H9 (cell line): ENCODE measurements at regions not wholly inside any gene's neighbourhood (a gene's known extent, or its start where the extent isn't known, plus 50 kb on each side); places are given as distances from the start of the nearest gene placed in this dataset.

Source experiments
- DNase-seq: peaks from one replicate; pipeline ENCODE4 v3.0.0-alpha.2; 2017
- H2AFZ ChIP-seq: one replicate; pipeline ENCODE4 v1.6.1; 2013; ENCODE audit warnings: mild to moderate bottlenecking, low read length, control low read depth, moderate library complexity
- H2AK5ac ChIP-seq: 2 replicates; pipeline ENCODE4 v1.6.1; 2013; ENCODE audit warnings: low read length, control low read depth, mixed read lengths; ENCODE audit not compliant: insufficient read length
- H2BK120ac ChIP-seq: one replicate; pipeline ENCODE4 v1.6.1; 2013; ENCODE audit warnings: low read depth, mild to moderate bottlenecking, low read length, control low read depth, inconsistent platforms; ENCODE audit not compliant: poor library complexity, severe bottlenecking
- H2BK12ac ChIP-seq: 2 replicates; pipeline ENCODE4 v1.6.1; 2013; ENCODE audit warnings: low read length, control low read depth, mixed read lengths, low read depth; ENCODE audit not compliant: insufficient read length
- H2BK15ac ChIP-seq: 2 replicates; pipeline ENCODE4 v1.6.1; 2013; ENCODE audit warnings: low read depth, low read length, control low read depth
- H2BK20ac ChIP-seq: one replicate; pipeline ENCODE4 v1.6.1; 2013; ENCODE audit warnings: low read depth, mild to moderate bottlenecking, low read length, control low read depth, inconsistent platforms; ENCODE audit not compliant: poor library complexity, severe bottlenecking
- H2BK5ac ChIP-seq: 2 replicates; pipeline ENCODE4 v1.6.1; 2013; ENCODE audit warnings: low read length, control low read depth, mixed read lengths; ENCODE audit not compliant: insufficient read length
- H3K14ac ChIP-seq: 2 replicates; pipeline ENCODE4 v1.6.1; 2013; ENCODE audit warnings: low read length, control low read depth; ENCODE audit not compliant: insufficient read depth
- H3K18ac ChIP-seq: 2 replicates; pipeline ENCODE4 v1.6.1; 2013; ENCODE audit warnings: low read depth, mild to moderate bottlenecking, mixed read lengths, low read length, control low read depth; ENCODE audit not compliant: insufficient read length
- H3K23ac ChIP-seq: 2 replicates; pipeline ENCODE4 v1.6.1; 2013; ENCODE audit warnings: low read length, control low read depth, mixed read lengths, low read depth; ENCODE audit not compliant: insufficient read length
- H3K23me2 ChIP-seq: 2 replicates; pipeline ENCODE4 v1.6.1; 2013; ENCODE audit warnings: low read depth, mild to moderate bottlenecking, mixed read lengths, low read length, control low read depth; ENCODE audit not compliant: insufficient read length, poor library complexity, severe bottlenecking
- H3K27ac ChIP-seq: 2 replicates; pipeline ENCODE4 v1.5.1; 2013; ENCODE audit warnings: low read length, control low read depth, mixed read lengths, low read depth; ENCODE audit not compliant: insufficient read length
- H3K27me3 ChIP-seq: 2 replicates; pipeline ENCODE4 v1.6.1; 2013; ENCODE audit warnings: low read length, control low read depth, inconsistent platforms; ENCODE audit not compliant: insufficient read depth
- H3K4ac ChIP-seq: 2 replicates; pipeline ENCODE4 v1.6.1; 2013; ENCODE audit warnings: low read depth, mild to moderate bottlenecking, control low read depth, inconsistent platforms, low read length, moderate library complexity
- H3K4me1 ChIP-seq: 2 replicates; pipeline ENCODE4 v1.6.1; 2013; ENCODE audit warnings: low read length, control low read depth, inconsistent platforms; ENCODE audit not compliant: insufficient read depth
- H3K4me2 ChIP-seq: 2 replicates; pipeline ENCODE4 v1.6.1; 2013; ENCODE audit warnings: low read length, control low read depth, mixed read lengths; ENCODE audit not compliant: insufficient read length, insufficient read depth
- H3K56ac ChIP-seq: 2 replicates; pipeline ENCODE4 v1.6.1; 2013; ENCODE audit warnings: low read depth, mild to moderate bottlenecking, mixed read lengths, low read length, control low read depth; ENCODE audit not compliant: insufficient read length
- H3K79me1 ChIP-seq: 2 replicates; pipeline ENCODE4 v1.6.1; 2013; ENCODE audit warnings: low read depth, mild to moderate bottlenecking, moderate library complexity, low read length, control low read depth, inconsistent platforms; ENCODE audit not compliant: insufficient read depth, poor library complexity, severe bottlenecking
- H3K79me2 ChIP-seq: 2 replicates; pipeline ENCODE4 v1.6.1; 2013; ENCODE audit warnings: low read length, control low read depth, inconsistent platforms; ENCODE audit not compliant: insufficient read depth
- H3K9ac ChIP-seq: 2 replicates; pipeline ENCODE4 v1.6.1; 2013; ENCODE audit warnings: low read length, control low read depth, mixed read lengths; ENCODE audit not compliant: insufficient read length; ENCODE audit errors: extremely low read depth
- H3K9me3 ChIP-seq: one replicate; pipeline ENCODE4 v1.6.1; 2013; ENCODE audit warnings: low read depth, low read length, inconsistent platforms; ENCODE audit not compliant: control insufficient read depth
- H3T11ph ChIP-seq: one replicate; pipeline ENCODE4 v1.6.1; 2013; ENCODE audit warnings: mild to moderate bottlenecking, low read length, control low read depth, inconsistent platforms
- H4K20me1 ChIP-seq: one replicate; pipeline ENCODE4 v1.6.1; 2013; ENCODE audit not compliant: control insufficient read depth, insufficient read length, insufficient read depth
- H4K5ac ChIP-seq: 2 replicates; pipeline ENCODE4 v1.6.1; 2013; ENCODE audit warnings: low read depth, mild to moderate bottlenecking, mixed read lengths, low read length, control low read depth; ENCODE audit not compliant: insufficient read length
- H4K8ac ChIP-seq: replicated peaks from 2 replicates; pipeline ENCODE4 v1.6.1; 2013; ENCODE audit warnings: low read length, control low read depth, mixed read lengths, low read depth; ENCODE audit not compliant: insufficient read length
- H4K91ac ChIP-seq: 2 replicates; pipeline ENCODE4 v1.6.1; 2013; ENCODE audit warnings: low read depth, mild to moderate bottlenecking, moderate library complexity, mixed read lengths, low read length, control low read depth; ENCODE audit not compliant: insufficient read length
- H3K27ac Mint-ChIP-seq, 3 experiments: 2 replicates in 2 of 3; 3 replicates in 1 of 3; pipeline ENCODE4 v1.8.0; 2020 to 2021; ENCODE audit warnings: mixed read lengths in 3 of 3, mild to moderate bottlenecking in 1 of 3, moderate library complexity in 1 of 3
- H3K27me3 Mint-ChIP-seq: 2 replicates; pipeline ENCODE4 v1.8.0; 2021; ENCODE audit warnings: low read depth, mild to moderate bottlenecking, moderate library complexity, mixed read lengths
- H3K36me3 Mint-ChIP-seq, 3 experiments: 2 replicates in 2 of 3; 3 replicates in 1 of 3; pipeline ENCODE4 v1.8.0; 2020 to 2021; ENCODE audit warnings: low read depth in 3 of 3, mixed read lengths in 3 of 3; ENCODE audit not compliant: insufficient read depth in 1 of 3
- H3K4me1 Mint-ChIP-seq, 2 experiments: 2 replicates each; pipeline ENCODE4 v1.8.0; 2020; ENCODE audit warnings: mixed read lengths in 2 of 2
- H3K4me3 Mint-ChIP-seq, 2 experiments: 2 replicates in 1 of 2; 3 replicates in 1 of 2; pipeline ENCODE4 v1.8.0; 2020 to 2021; ENCODE audit warnings: mild to moderate bottlenecking in 2 of 2, mixed read lengths in 2 of 2, moderate library complexity in 1 of 2
- H3K9me3 Mint-ChIP-seq, 2 experiments: 2 replicates in 1 of 2; 3 replicates in 1 of 2; pipeline ENCODE4 v1.8.0; 2020; ENCODE audit warnings: mild to moderate bottlenecking in 2 of 2, mixed read lengths in 2 of 2, moderate library complexity in 1 of 2
- CTCF ChIP-seq: fragments of 200-600 bp; sonication (generic); conservative IDR thresholded peaks from 3 replicates; pipeline ENCODE4 v1.8.0; 2021; ENCODE audit warnings: antibody characterized with exemption, mild to moderate bottlenecking
- WGBS: extraction: QIAGEN DNeasy Blood & Tissue Kit; methylation state at CpG from one replicate; pipeline ENCODE4 v1.1.7; 2013; ENCODE audit warnings: missing lambda C conversion rate, low lambda C conversion rate, mixed read lengths; ENCODE audit not compliant: insufficient read length; ENCODE audit errors: extremely low coverage; 5-methylcytosine and 5-hydroxymethylcytosine counted together

DNA sequence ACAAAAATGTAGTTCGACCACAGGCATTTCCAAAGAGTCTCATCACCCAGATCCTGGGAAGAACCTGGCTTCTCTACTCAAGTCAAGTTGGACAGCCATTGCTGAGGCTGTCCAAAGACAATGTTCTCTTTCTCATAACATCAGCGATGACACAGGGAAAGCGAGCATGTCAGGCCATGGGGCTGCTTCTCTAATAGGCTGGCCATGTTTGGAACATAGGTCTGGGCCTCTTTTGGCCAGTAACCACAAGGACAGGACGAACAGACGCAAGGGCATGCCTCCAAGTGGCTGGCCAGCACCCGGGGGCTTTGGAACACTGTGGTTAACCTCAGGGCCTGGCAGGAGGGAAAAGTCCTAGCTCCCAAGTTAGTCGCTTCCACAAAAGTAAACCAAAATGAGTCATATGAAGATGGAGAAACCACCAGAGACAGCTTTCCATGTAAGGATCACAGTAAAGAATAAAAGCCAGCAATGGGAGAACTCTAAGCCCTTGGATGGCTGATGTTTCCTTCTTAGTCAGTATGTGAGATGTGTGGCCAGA is 80.6 kb upstream of the SLC44A3 start:
- Histone ChIP-seq H3K14ac (no peak overlapping the region), H2BK15ac (no peak overlapping the region), H3K79me1 (no peaks in the 10 kb centered on the region), H3T11ph (no peak overlapping the region), H3K4ac (no peak overlapping the region), H2BK5ac (no peak overlapping the region), H2BK20ac (no peak overlapping the region), H3K4me1 (no peaks in the 10 kb centered on the region; the same call in 1 of the 2 replicates), H3K79me2 (no peaks in the 10 kb centered on the region), H3K23me2 (no peaks in the 10 kb centered on the region), H3K56ac (no peak overlapping the region), H2AFZ (no peak overlapping the region), H3K27ac (no peak overlapping the region), H4K91ac (no peak overlapping the region), H4K20me1 (no peaks in the 10 kb centered on the region), H3K9me3 (no peaks in the 10 kb centered on the region), H2BK12ac (no peak overlapping the region), H2BK120ac (no peak overlapping the region), H3K4me2 (no peak overlapping the region), H3K23ac (no peak overlapping the region), H3K27me3 (no peaks in the 10 kb centered on the region), H4K8ac (no peak overlapping the region), H3K9ac (no peak overlapping the region), H2AK5ac (no peak overlapping the region), H3K18ac (no peak overlapping the region), H4K5ac (no peak overlapping the region)
- no peak for DNase-seq
- no peak overlapping the region for H3K27ac Mint-ChIP-seq
- no peak for TF ChIP-seq CTCF
- WGBS: no CpG with 5 or more reads among the region's 7 CpGs
- H3K4me3 Mint-ChIP-seq: no peak overlapping the region
- H3K9me3 Mint-ChIP-seq: no peaks in the 10 kb centered on the region
- no peaks in the 10 kb centered on the region for H3K27me3 Mint-ChIP-seq
- H3K36me3 Mint-ChIP-seq: no peaks in the 10 kb centered on the region
- peaks cover 23 to 27% of the 10 kb centered on the region in 2 experiments for H3K4me1 Mint-ChIP-seq
